Right atrium auricular region (tissue), 2 donors: ENCODE measurements at regions not wholly inside any gene's neighbourhood (a gene's known extent, or its start where the extent isn't known, plus 50 kb on each side); places are given as distances from the start of the nearest gene placed in this dataset.

Experiments used
- DNase-seq: peaks from one replicate; pipeline ENCODE4 v3.0.0-alpha.2; 2019; ENCODE audit warnings: low spot score
- H3K27ac ChIP-seq, 2 donors: fragments of 200-600 bp; sonication (generic); 1 replicate in 1 of 2; 2 replicates in 1 of 2; pipeline ENCODE4 v1.5.1; 2016 to 2019
- H3K27me3 ChIP-seq, 2 donors: fragments of 200-600 bp; sonication (generic); one replicate each; pipeline versions ENCODE4 v1.5.1 to v1.6.0; 2017 to 2019
- H3K36me3 ChIP-seq: fragments of 200-600 bp; sonication (generic); one replicate; pipeline ENCODE4 v1.5.1; 2016
- H3K4me1 ChIP-seq, 2 donors: fragments of 200-600 bp; sonication (generic); one replicate each; pipeline versions ENCODE4 v1.5.1 to v1.6.0; 2017 to 2019
- H3K4me3 ChIP-seq, 2 donors: fragments of 200-600 bp; sonication (generic); 1 replicate in 1 of 2; 2 replicates in 1 of 2; pipeline ENCODE4 v1.5.1; 2017 to 2019; ENCODE audit warnings: mild to moderate bottlenecking in 1 of 2, moderate library complexity in 1 of 2
- H3K9me3 ChIP-seq, 2 donors: fragments of 200-600 bp; sonication (generic); one replicate each; pipeline ENCODE4 v1.5.1; 2019
- TF ChIP-seq, protein P1 (sequence below), 2 donors: fragments of 200-600 bp; sonication (generic); IDR thresholded peaks; one replicate each; pipeline ENCODE4 v1.5.1; 2019; ENCODE audit warnings: antibody characterized with exemption in 2 of 2

DNA sequence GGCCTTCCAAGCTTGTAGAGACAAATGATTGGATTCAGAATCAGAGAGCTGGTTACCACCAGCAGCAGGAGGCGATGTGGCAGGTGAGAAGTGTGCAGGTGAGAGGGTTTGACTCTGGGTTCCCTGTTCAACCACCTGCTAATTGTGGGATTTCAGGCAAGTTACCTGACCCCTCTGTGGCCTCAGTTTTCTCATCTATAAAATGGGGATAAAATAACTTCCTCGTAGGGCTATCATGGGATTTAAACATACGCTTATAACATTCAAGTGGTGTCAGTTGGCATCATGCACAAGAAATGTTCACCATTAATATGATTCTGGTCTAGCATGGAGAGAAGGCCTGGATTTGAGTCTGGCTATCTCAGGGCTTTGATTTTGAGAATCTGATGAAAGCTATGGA lies 143.8 kb upstream of the MYL2 start:
- no peak for DNase-seq
- Histone ChIP-seq H3K27me3 (no peaks in the 10 kb centered on the region), H3K36me3 (no peaks in the 10 kb centered on the region), H3K4me1 (no peaks in the 10 kb centered on the region), H3K27ac (no peak overlapping the region), H3K4me3 (no peak overlapping the region), H3K9me3 (no peaks in the 10 kb centered on the region)
- TF ChIP-seq, protein P1, sequence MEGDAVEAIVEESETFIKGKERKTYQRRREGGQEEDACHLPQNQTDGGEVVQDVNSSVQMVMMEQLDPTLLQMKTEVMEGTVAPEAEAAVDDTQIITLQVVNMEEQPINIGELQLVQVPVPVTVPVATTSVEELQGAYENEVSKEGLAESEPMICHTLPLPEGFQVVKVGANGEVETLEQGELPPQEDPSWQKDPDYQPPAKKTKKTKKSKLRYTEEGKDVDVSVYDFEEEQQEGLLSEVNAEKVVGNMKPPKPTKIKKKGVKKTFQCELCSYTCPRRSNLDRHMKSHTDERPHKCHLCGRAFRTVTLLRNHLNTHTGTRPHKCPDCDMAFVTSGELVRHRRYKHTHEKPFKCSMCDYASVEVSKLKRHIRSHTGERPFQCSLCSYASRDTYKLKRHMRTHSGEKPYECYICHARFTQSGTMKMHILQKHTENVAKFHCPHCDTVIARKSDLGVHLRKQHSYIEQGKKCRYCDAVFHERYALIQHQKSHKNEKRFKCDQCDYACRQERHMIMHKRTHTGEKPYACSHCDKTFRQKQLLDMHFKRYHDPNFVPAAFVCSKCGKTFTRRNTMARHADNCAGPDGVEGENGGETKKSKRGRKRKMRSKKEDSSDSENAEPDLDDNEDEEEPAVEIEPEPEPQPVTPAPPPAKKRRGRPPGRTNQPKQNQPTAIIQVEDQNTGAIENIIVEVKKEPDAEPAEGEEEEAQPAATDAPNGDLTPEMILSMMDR (IDR thresholded peaks at IDR 0.05), result no peak

DNA sequence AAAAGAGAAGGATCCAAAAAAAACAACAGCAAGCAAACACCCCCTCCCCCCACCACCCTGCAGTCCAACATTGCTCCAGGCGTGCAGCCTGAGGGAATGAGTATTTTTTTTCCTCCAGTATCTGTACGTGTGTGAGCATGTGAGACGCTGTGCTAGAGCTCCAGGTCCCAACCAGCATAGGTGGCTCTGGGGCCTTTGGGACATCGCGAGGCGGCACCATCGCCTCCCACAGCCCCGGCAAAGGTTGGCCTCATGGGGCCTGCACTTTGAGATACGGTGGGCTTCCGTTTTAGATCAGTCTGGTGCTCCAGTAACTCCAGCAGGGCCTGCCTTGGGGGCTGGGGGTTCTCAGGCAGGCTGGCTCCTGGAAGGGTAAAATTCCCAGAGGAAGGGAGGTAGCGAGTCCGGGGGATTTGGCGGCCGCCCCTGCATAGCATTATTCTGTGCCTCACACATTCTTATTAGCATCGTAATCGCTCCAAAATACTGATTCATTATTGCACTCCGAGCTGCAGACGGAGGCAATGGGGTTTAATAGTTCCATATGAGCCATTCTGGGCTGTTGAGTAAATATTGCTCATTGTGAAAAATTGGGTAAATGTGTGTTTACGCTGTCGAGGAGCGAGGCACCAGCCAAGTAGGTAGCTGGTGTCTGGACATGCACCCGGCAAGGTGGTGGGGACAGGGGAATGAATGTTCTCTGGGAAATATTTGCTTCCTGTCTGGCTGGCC lies 143.1 kb upstream of the MYL2 start:
- H3K27ac ChIP-seq, result no peak overlapping the region
- no peaks in the 10 kb centered on the region for H3K9me3 ChIP-seq
- H3K27me3 ChIP-seq, result no peaks in the 10 kb centered on the region
- no peak overlapping the region for H3K4me3 ChIP-seq
- no peaks in the 10 kb centered on the region for H3K4me1 ChIP-seq
- no peaks in the 10 kb centered on the region for H3K36me3 ChIP-seq
- DNase-seq, result no peak
- TF ChIP-seq, protein P1 (IDR thresholded peaks at IDR 0.05), result no peak

GRCh38 chr12:111057701-111058425 lies 137.5 kb upstream of the MYL2 start:
- Histone ChIP-seq H3K27ac (no peak overlapping the region), H3K4me3 (no peak overlapping the region), H3K9me3 (no peaks in the 10 kb centered on the region), H3K27me3 (no peaks in the 10 kb centered on the region), H3K36me3 (no peaks in the 10 kb centered on the region), H3K4me1 (no peaks in the 10 kb centered on the region)
- no peak for DNase-seq
- TF ChIP-seq, protein P1 (IDR thresholded peaks at IDR 0.05), result no peak

DNA sequence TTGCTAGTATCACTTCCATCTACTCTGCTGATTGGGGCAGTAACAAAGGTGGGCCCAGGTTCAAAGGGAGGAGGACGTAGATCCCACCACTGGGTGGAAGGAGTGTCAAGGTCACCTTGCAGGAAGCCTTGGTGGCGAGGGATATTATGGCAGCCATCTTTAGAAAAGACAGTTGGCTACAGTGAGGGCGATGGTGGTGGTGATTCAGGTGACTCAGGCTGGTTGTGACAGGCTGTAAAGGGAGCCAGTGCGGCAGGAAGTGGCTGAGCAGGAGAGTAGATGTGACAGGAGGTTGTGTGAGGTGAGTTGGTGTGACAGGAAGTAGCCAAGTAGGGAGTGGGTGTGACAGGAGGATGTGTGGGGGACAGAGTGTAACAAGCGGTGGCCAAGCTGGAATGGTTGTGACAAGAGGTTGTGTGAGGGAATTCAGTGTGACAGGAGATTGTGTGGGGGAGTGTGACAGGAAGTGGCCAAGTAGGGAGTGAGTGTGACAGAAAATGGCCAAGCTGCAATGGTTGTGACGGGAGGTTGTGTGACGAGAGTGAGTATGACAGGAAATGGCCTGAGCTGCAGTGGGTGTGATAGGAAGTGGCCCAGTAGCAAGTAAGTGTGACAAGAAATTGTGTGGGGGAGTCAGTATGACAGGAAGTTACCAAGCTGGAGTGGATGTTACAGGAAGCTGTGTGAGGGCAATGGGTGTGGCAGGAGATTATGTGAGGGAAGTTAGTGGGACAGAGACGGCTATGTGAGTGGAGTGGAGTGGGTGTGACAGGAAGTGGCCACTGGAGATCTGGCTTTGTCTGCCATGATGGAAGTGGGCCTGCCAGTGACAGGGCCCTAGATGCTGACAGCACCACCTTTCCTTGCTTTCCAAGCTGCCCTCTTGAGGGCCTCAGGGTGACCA lies 136.5 kb upstream of the MYL2 start:
- Histone ChIP-seq H3K27me3 (no peaks in the 10 kb centered on the region), H3K4me1 (no peaks in the 10 kb centered on the region), H3K27ac (no peak overlapping the region), H3K4me3 (no peak overlapping the region), H3K9me3 (no peaks in the 10 kb centered on the region), H3K36me3 (no peaks in the 10 kb centered on the region)
- TF ChIP-seq, protein P1 (IDR thresholded peaks at IDR 0.05), result no peak
- no peak for DNase-seq

- no peak overlapping the region for H3K27ac ChIP-seq
- no peak for DNase-seq
- TF ChIP-seq, protein P1 (IDR thresholded peaks at IDR 0.05), result no peak
Observed at GRCh38 chr12:111055181-111055880, 135.0 kb upstream of the MYL2 start.

More at GRCh38 chr12:111055181-111055880, 135.0 kb upstream of the MYL2 start:
- Histone ChIP-seq H3K4me1 (no peaks in the 10 kb centered on the region), H3K27me3 (no peaks in the 10 kb centered on the region), H3K9me3 (no peaks in the 10 kb centered on the region), H3K36me3 (no peaks in the 10 kb centered on the region), H3K4me3 (no peak overlapping the region)
